HG02763 (cell line): ENCODE measurements at regions not wholly inside any gene's neighbourhood (a gene's known extent, or its start where the extent isn't known, plus 50 kb on each side); places are given as distances from the start of the nearest gene placed in this dataset.
"Not testable (repeated sequence)": the region's sequence is repeated elsewhere in the genome, so short reads cannot be mapped to it uniquely, and the experiment has no call there.

Source experiments
- ATAC-seq: cut with Tn5 transposase; IDR thresholded peaks from one replicate; pipeline ENCODE4 v1.9.1; 2021; ENCODE audit warnings: mild to moderate bottlenecking, moderate library complexity; ENCODE audit not compliant: unreplicated experiment

DNA sequence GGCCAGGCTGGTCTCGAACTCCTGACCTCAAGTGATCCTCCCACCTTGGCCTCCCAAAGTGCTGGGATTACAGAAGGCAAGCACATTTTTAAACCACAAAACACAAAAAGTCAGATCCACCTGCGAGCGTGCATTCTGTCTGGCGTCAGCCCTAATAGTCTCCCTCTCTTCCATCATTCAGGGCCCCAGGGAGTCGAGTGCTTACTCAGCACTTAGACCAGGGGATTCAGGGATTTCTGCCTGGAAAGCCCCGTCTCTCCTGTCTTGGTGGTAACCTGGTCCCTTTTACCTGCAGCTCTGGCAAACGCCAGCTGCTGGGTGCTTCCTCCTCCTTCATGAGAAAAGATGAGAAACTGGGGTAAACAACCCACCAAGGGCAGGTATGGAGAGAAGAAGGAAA lies 443.1 kb downstream of the SOX9 start:
- no peak for ATAC-seq

DNA sequence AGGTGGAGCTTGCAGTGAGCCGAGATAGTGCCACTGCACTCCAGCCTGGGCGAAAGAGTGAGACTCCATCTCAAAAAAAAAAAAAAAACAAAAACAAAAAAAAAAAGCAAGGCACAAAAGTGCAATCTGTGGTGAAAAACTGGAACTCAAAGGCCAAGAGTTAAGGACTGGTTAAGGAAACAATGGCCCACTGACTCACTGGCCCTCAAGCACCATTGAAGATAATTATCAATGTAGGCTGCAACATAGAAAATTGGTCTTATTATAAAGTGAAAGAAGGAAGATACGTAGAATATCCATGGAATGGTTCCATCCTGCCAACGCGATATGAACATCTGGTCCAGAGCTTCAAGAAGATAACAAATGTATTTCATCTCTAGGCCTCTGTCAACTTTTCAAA lies 444.2 kb downstream of the SOX9 start:
- ATAC-seq, result no peak

DNA sequence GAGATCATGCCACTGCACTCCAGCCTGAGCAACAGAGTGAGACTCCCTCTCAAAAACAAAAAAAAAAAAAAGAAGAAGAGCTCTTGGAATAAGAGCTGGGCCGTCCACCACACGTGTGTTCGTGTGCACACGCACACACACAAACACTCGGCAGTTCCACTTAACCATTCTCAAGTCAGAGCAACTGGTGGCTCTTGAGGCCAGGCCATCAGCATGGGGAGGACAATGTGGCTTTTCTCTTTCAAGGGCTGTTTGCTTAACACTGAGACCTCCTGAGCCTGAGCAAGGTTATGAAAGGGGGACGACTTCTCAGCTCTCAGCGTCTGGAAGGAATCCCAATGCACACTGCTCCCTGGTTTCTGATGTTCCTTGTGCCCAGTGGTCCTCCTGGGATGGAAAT lies 444.9 kb downstream of the SOX9 start:
- ATAC-seq, result no peak

DNA sequence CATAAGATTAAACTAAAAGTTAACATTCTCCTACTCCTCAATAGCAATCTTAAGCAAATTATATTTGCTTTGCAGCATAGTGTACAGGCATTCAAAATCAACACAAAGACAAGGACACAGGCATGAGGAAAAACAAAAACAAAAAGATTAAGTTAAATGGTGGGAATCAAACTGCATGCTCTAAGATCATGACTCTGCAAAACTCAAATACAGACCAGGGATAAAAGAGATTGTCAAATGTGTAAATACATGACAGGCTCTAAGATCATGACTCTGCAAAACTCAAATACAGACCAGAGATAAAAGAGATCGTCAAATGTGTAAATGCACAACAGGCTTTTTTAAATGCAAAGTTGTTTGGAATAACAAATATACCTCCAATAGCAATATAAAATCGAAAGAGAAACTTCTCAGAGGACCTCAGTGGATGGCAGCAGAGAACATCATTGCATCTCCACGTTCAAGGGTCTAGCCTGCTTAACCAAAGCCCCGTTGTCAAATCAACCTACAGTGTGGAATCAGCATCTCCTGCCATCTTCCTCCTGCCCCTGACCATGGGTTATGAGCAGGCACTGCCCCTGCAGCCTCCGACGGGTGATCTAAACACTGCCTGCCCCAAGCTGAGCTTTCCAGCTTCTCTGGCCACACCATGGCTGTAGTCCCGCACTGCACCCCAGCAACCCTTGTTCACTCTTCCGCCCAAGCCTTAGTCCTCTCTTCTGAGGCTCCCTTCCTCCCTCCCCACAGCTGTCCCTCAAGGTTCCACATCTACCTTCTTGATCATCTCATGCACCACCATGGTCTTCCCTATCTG lies 446.1 kb downstream of the SOX9 start:
- ATAC-seq, result no peak

GRCh38 chr17:72567774-72568173 lies 447.0 kb downstream of the SOX9 start:
- ATAC-seq, result no peak

DNA sequence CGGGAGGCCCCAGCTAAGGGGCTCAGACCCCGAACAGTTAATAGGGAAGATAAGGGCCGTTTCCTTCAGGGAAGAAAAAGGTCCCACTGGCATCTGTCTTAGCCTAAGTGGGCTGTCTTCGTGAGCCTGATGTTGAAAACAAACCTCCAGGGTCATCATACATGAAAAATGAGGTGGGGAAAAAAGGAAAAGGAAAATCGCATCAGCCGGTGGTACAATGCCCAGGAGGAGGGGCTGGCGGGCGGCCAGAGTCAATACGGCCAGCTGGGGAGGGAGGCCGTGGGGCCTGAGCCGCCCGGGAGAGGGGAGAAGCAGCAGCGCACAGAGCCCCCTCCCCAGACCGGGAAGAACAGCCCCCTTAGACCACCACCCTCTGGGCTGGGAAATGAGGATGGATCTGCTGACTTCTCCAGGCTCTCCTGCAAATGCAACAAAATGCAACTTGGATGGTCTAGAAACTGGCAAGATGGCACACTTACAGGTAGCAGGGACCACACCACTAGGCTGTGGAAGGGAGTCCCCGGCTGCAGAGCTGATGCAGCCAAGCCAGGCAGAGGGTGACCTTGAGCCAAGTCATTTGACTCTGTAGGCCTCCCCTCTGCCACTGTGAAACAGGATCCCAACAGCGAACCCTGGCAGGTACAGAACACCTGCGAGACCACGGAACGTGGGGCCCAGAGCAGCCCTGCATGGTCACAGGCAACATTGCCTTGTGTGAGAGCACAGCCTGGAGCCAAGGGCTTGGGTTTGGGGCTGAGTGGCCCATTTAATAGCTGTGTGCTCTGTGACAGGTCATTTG lies 448.5 kb downstream of the SOX9 start:
- no peak for ATAC-seq

DNA sequence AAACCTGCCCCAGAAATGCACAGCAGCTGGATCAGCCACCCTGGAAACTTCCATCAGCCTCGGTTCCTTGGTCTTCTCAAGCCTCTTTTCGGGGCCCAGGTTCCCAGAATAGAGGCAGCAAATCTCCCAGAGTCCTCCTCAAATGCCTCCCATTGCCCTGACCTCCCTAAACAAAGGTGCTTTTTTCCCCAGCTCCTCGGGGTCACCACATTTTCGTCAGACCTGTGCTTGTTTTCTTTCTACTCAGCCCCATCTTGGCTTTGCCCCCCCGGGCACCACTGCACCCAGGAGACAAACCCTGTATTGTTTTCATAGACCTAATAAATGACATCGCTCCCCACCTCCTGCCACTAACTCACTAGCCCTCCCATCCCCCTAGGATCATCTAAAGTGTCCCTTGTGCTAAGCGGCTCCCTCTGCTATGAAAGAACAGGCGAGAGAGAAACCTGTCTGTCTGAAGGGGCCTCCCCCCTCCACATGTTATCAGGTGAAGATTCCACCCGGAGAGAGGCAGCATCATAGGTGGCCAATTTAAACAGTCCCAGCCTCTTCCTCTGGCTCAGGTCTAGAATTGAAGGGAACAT lies 451.1 kb downstream of the SOX9 start:
- ATAC-seq, result no peak

- ATAC-seq, result no peak
Observed at GRCh38 chr17:72572604-72573491, 452.0 kb downstream of the SOX9 start.

GRCh38 chr17:72573492-72573801 lies 452.6 kb downstream of the SOX9 start:
- ATAC-seq, result not testable (repeated sequence)

DNA sequence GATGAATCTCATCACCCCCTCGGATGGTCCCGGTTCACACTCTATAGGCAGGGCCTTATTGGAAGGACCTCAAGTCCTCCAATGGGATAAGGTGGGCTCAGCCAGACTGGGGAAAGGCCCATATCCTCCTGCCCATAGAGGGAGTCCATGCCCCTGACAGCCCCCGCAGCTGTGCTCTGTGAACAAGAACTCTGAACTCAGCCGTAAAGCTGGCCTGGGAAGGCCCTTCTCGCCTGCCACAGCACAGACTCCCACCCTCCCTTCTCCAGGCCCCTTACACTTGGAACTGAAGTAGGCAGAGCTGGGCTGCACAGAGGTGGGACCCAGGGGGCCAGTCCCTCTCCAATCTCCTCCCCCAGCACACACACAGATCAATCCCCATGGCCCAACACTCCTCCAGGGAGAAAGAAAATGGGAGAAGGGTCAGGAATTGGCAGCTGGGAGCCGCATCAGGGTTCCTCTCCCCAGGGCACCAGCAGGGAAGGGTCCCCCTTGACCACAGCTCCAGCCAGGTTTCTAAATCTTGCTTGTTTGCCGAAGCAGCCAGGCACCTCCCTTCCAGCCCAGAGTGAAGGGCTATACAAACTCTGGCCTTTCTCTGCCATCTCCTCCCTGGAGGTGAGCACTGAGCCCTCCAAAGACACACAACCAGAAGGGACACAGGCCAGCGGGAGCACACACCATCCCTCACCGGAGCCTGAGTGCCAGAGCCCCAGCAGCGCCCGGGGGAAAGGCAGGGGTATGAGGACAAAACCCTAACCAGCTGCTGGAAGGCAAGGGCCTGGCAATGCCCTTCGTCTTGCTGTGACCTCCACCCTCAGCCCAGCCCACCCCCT lies 454.1 kb downstream of the SOX9 start:
- no peak for ATAC-seq

- ATAC-seq, result no peak
Observed at GRCh38 chr17:72575542-72576233, 454.9 kb downstream of the SOX9 start.

GRCh38 chr17:72576289-72576759 lies 455.5 kb downstream of the SOX9 start:
- no peak for ATAC-seq

DNA sequence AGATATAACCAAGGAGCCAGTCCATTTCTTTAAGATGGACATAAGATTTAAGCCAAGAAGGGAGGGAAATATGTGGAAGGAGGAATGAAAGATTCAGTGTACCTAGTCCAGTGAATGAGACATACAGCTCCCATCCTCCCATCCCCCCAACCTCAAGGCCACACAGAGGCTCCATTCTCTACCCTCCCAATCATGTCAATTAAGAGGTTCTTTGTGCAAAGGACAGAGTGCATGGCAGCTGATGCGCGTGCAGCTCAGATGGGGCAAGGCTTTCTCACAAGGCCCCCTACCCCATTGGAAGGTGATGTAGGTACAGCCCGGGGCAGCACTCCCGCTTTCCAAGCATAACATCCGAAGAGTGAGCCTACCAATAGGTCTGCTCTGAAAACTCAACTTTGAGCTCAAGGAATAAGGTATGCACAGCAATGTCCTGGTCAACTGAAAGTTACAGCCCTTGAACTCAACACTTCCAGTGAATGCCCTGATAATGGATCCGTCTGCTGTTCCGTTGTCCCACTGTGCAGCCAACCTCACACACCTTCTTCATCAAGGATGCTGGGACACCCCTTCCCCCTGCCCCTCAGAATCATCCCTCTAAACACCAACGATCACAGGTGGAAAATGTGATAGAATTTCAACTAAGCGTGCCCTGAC lies 458.1 kb downstream of the SOX9 start:
- no peak for ATAC-seq

- ATAC-seq, result no peak
Observed at GRCh38 chr17:72579990-72580320, 459.1 kb downstream of the SOX9 start.

DNA sequence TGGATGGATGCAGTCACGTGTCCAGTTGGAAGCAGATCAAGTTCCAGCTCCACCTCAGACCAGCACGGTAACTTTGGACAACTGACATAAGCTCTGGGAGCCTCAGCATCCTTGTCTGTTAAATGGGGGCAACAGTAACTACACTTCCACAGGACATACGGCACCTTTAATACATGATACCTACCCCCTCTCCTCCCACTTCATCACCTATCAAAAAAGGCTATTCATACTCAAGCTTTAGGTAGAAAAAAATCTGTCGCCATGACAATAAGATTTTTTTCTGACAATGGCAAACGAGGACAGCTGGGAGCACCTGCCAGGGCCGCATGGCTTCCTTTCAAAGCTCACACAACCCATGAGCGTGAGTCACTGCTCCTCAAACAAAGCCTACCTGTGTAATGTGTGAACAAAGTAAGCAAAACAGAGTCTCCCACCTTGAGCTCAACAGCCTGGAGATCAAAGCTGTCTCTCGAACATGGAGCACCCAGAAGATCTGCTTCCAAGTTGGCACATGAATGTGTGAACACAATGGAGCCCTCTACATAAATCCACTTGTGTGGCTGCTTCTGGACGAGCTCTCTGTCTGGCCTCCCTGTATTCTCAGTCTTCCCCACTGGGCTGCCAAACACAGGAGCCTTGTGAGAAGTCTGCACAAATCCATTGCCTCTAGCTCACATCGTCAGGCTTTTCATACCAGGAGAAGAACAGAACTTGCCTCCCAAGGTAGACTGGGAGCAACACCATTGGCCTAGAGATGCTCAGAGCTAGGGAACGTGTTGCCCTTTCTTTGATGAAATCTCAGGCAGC lies 459.7 kb downstream of the SOX9 start:
- no peak for ATAC-seq

- no peak for ATAC-seq
Observed at GRCh38 chr17:72587156-72587555, 466.3 kb downstream of the SOX9 start.

DNA sequence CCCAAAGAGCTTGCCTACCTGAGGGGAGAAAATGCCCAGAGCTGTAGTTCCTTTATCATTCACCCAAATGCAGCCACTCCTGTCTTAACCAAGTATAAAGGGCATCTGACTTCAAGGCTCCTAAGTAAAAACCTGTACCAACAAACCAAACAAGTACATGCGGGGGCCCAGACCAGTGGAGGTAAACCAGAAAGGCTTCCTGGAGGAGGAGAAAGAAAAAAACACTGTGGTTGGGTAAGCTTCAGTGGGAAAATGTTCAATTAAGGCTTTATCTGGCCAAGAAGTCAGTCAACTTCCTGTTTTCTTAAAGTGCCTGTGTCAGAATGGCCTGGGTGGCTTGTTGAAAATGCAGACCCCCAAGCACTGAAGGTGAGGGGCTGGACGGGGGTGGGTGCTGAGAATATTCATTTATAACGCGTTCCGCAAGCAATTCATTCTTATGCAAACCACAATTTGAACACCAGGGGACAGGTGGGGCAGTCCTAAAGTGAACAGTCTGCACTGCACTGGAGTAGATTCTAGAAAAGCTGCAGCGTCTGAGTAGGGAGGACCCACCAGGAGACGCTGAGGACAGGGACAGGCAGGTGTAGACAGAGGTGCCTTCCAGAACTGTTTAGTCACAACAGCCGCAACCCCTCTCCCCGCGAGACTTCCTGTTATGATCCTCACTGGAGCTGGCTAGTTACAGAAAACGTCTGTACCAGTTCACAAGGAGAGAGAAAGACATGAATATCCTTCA lies 467.1 kb downstream of the SOX9 start:
- no peak for ATAC-seq

DNA sequence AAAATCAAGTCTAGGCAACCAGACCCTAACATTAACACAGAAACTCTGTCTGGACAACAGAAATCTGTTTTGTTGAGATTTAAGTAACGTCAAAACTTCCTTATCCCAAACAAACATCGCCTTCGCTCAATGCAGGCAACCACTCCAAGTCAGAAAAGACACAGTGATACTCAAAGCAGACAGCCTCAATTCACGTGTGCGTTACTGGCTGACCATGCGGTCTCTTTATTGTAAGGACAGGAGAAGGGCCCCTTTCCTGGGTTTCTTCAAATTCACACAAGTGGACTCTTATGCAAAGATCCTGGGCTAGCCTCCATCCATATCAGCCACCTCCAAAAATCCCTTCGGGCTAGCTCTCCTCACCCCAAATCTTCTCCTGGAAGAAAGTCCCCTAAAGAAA lies 467.7 kb downstream of the SOX9 start:
- ATAC-seq, result no peak
